OCI-LY1 (cell line): ENCODE measurements at regions not wholly inside any gene's neighbourhood (a gene's known extent, or its start where the extent isn't known, plus 50 kb on each side); places are given as distances from the start of the nearest gene placed in this dataset.

Experiments
- H2AFZ ChIP-seq: fragments of 200-600 bp; sonication (generic), shearing (Covaris generic); 2 replicates; pipeline ENCODE4 v1.6.0; 2014; ENCODE audit warnings: antibody characterized with exemption, mild to moderate bottlenecking, low read length
- H3F3A ChIP-seq: fragments of 200-600 bp; sonication (generic), shearing (Covaris generic); 2 replicates; pipeline ENCODE4 v1.6.0; 2014; ENCODE audit warnings: mild to moderate bottlenecking, antibody characterized with exemption, low read length, moderate library complexity; ENCODE audit not compliant: insufficient read depth
- H3K27ac ChIP-seq: fragments of 200-600 bp; sonication (generic); 2 replicates; pipeline ENCODE4 v1.5.1; 2014; ENCODE audit warnings: low read length, mixed run types, mild to moderate bottlenecking, low read depth; ENCODE audit not compliant: poor library complexity, severe bottlenecking
- H3K27me3 ChIP-seq: fragments of 200-600 bp; sonication (generic); 2 replicates; pipeline ENCODE4 v1.6.0; 2014; ENCODE audit warnings: antibody characterized with exemption, mild to moderate bottlenecking, low read length, moderate library complexity; ENCODE audit not compliant: insufficient read depth
- H3K36me3 ChIP-seq: fragments of 200-600 bp; sonication (generic); 2 replicates; pipeline ENCODE4 v1.6.1; 2014; ENCODE audit warnings: mild to moderate bottlenecking, antibody characterized with exemption, low read length, moderate library complexity, mixed read lengths; ENCODE audit not compliant: insufficient read depth
- H3K4me1 ChIP-seq: fragments of 200-600 bp; sonication (generic); 2 replicates; pipeline ENCODE4 v1.5.1; 2014; ENCODE audit warnings: mild to moderate bottlenecking, low read length, moderate library complexity; ENCODE audit not compliant: insufficient read depth, severe bottlenecking
- H3K4me2 ChIP-seq: fragments of 200-600 bp; sonication (generic), shearing (Covaris generic); 2 replicates; pipeline ENCODE4 v1.6.1; 2014; ENCODE audit warnings: low read length
- H3K4me3 ChIP-seq: fragments of 200-600 bp; sonication (generic); 2 replicates; pipeline ENCODE4 v1.5.1; 2014; ENCODE audit warnings: low read length, low read depth, mild to moderate bottlenecking, mixed read lengths; ENCODE audit not compliant: poor library complexity, severe bottlenecking
- H3K79me2 ChIP-seq: fragments of 200-600 bp; shearing (Covaris generic); 2 replicates; pipeline ENCODE4 v1.6.1; 2016; ENCODE audit warnings: mixed run types, low read length, mixed read lengths; ENCODE audit not compliant: insufficient read depth
- H3K9ac ChIP-seq: fragments of 200-600 bp; sonication (generic), shearing (Covaris generic); 2 replicates; pipeline ENCODE4 v1.6.1; 2014; ENCODE audit warnings: mild to moderate bottlenecking, low read length, mixed read lengths
- H3K9me2 ChIP-seq: fragments of 200-600 bp; sonication (generic), shearing (Covaris generic); 2 replicates; pipeline ENCODE4 v1.6.1; 2014; ENCODE audit warnings: low read depth, mild to moderate bottlenecking, low read length, mixed read lengths
- H3K9me3 ChIP-seq: fragments of 200-600 bp; shearing (Covaris generic); 2 replicates; pipeline ENCODE4 v1.6.1; 2014; ENCODE audit warnings: low read length, mixed read lengths
- H4K20me1 ChIP-seq: fragments of 200-600 bp; sonication (generic), shearing (Covaris generic); 2 replicates; pipeline ENCODE4 v1.6.0; 2016; ENCODE audit warnings: mild to moderate bottlenecking, low read length; ENCODE audit not compliant: insufficient read depth
- EZH2 ChIP-seq: fragments of 200-600 bp; sonication (generic), shearing (Covaris generic); IDR thresholded peaks from 2 replicates; pipeline ENCODE4 v1.8.0; 2017; ENCODE audit warnings: borderline replicate concordance, mixed run types, mild to moderate bottlenecking, antibody characterized with exemption, low read length, moderate library complexity, mixed read lengths
- TF ChIP-seq, protein P1 (sequence below): fragments of 200-600 bp; sonication (generic), shearing (Covaris generic); IDR thresholded peaks from 2 replicates; pipeline ENCODE4 v1.5.1; 2017; ENCODE audit warnings: mild to moderate bottlenecking, antibody characterized with exemption, low read length, moderate library complexity, mixed read lengths

DNA sequence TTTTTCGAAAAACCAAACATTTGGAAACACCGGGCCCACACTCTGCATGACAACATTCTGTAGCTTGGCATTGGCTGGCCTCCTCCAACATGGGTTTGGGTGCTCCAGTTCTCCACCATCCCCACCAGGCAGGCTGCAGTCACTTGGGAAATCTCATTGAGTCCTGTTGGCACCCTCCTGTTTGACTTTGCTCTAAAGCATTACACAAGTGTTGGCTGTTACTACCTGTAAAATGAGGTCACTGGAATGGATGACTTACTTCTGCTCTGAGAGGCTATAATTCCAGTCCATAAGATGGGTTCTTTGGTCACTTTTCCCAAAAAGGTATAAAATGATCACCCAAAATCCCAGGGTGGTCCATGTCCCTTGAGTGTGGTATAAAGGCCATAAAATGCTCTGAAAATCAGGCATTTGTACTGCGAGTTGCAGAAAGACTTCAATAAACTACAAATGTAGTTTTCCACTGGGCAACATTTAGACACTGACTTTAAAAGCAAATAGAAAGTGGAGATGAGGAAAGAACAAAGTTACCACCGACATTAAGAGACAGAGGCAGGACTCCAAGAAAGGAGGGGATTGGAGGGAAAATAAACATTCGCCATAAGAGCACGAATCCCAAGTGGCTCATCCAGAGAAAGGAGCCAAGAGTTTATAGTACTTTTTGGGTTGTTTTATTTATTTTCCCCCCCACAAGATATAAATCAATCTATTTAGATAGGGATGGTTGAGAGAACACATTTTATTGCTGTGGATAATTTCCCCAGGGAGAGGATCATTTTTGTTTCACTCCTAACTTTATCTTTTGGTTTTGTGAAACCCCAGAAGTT is 295.1 kb downstream of the TLE1 start:
- H3F3A ChIP-seq, result no peaks in the 10 kb centered on the region
- no peaks in the 10 kb centered on the region for H3K36me3 ChIP-seq
- no peaks in the 10 kb centered on the region; the same call in 1 of the 2 replicates for H3K27me3 ChIP-seq
- no peak overlapping the region for H3K4me2 ChIP-seq
- no peak overlapping the region for H3K9ac ChIP-seq
- no peaks in the 10 kb centered on the region for H3K9me3 ChIP-seq
- no peaks in the 10 kb centered on the region for H3K4me1 ChIP-seq
- no peaks in the 10 kb centered on the region for H3K79me2 ChIP-seq
- no peaks in the 10 kb centered on the region for H3K9me2 ChIP-seq
- no peak overlapping the region for H2AFZ ChIP-seq
- H4K20me1 ChIP-seq, result no peaks in the 10 kb centered on the region
- no peak for TF ChIP-seq EZH2
- TF ChIP-seq, protein P1, sequence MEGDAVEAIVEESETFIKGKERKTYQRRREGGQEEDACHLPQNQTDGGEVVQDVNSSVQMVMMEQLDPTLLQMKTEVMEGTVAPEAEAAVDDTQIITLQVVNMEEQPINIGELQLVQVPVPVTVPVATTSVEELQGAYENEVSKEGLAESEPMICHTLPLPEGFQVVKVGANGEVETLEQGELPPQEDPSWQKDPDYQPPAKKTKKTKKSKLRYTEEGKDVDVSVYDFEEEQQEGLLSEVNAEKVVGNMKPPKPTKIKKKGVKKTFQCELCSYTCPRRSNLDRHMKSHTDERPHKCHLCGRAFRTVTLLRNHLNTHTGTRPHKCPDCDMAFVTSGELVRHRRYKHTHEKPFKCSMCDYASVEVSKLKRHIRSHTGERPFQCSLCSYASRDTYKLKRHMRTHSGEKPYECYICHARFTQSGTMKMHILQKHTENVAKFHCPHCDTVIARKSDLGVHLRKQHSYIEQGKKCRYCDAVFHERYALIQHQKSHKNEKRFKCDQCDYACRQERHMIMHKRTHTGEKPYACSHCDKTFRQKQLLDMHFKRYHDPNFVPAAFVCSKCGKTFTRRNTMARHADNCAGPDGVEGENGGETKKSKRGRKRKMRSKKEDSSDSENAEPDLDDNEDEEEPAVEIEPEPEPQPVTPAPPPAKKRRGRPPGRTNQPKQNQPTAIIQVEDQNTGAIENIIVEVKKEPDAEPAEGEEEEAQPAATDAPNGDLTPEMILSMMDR, result no peak
- no peak overlapping the region for H3K27ac ChIP-seq
- H3K4me3 ChIP-seq, result no peak overlapping the region

DNA sequence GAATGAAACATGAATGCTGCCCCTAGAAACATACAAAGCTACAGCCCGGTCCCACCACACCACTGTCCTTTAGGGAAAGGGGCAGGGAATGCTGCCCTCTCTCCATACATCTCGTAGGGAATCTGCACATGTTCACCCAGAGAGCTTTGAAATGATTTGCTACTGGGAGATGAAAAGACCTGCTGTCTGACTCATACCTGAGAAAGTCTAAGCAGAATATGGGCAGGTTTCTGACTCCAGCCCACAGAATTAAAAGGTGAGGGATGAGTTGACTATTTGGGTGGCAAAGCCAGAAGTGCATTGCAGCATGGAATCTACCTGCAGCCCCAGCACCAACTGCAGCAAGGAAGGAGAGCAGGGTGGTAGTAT is 297.9 kb downstream of the TLE1 start:
- Histone ChIP-seq H3K79me2 (no peaks in the 10 kb centered on the region), H3K4me3 (no peak overlapping the region), H2AFZ (no peak overlapping the region), H3K9ac (no peak overlapping the region), H3K27ac (no peak overlapping the region), H3F3A (no peaks in the 10 kb centered on the region), H3K27me3 (no peaks in the 10 kb centered on the region; the same call in 1 of the 2 replicates), H4K20me1 (no peaks in the 10 kb centered on the region), H3K4me1 (no peaks in the 10 kb centered on the region), H3K36me3 (no peaks in the 10 kb centered on the region), H3K9me2 (no peaks in the 10 kb centered on the region), H3K4me2 (no peak overlapping the region), H3K9me3 (no peaks in the 10 kb centered on the region)
- TF ChIP-seq, protein P1, result no peak
- no peak for TF ChIP-seq EZH2

DNA sequence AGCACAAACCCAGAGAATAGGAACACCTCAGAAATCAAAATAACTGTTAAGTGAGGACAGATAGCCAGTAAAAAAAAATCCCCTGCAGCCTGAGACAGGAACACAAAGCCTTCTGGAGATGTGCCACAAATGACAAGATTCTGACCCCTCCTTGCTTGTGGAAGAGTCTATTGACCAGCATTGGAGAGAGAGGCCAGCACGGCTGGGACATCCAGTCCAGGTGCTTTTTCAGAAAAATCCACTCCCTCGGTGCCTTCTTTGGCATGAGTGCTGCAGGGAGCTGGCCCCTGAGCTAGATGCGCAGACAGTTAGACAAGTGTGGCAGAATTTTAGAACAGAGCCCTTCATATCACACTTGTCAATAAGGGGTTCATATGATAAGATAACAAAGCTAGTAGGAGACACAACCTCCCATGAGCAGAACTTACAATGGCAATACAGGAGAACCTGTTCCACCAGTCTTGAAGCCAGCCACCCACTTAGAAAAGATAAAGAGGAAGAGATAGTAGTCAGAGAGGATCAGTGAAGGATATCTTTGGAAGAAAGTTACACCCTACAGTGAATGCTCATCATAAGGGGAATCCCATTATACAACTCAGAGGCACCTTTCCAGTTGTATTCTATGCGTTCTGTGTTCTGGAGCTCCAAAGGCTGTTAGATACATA is 298.4 kb downstream of the TLE1 start:
- H3K27ac ChIP-seq, result no peak overlapping the region
- H3K4me1 ChIP-seq, result no peaks in the 10 kb centered on the region
- no peaks in the 10 kb centered on the region for H4K20me1 ChIP-seq
- H3K9me2 ChIP-seq, result no peaks in the 10 kb centered on the region
- H3F3A ChIP-seq, result no peaks in the 10 kb centered on the region
- TF ChIP-seq, protein P1, result no peak
- TF ChIP-seq EZH2, result no peak
- H3K36me3 ChIP-seq, result no peaks in the 10 kb centered on the region
- no peak overlapping the region for H2AFZ ChIP-seq
- no peak overlapping the region for H3K9ac ChIP-seq
- no peaks in the 10 kb centered on the region for H3K9me3 ChIP-seq
- H3K79me2 ChIP-seq, result no peaks in the 10 kb centered on the region
- H3K27me3 ChIP-seq, result no peaks in the 10 kb centered on the region
- no peak overlapping the region for H3K4me3 ChIP-seq
- no peak overlapping the region for H3K4me2 ChIP-seq
